MM.1S (cell line): ENCODE measurements at regions not wholly inside any gene's neighbourhood (a gene's known extent, or its start where the extent isn't known, plus 50 kb on each side); places are given as distances from the start of the nearest gene placed in this dataset.

Experiments
- DNase-seq: peaks from one replicate; pipeline ENCODE4 v3.0.0-alpha.2; 2015
- H2AFZ ChIP-seq: fragments of 300-600 bp; sonication (generic); 2 replicates; pipeline ENCODE4 v1.6.0; 2016; ENCODE audit warnings: antibody characterized with exemption, low read length
- H3F3A ChIP-seq: fragments of 300-600 bp; sonication (generic); 2 replicates; pipeline ENCODE4 v1.6.1; 2016; ENCODE audit warnings: mild to moderate bottlenecking, antibody characterized with exemption, low read length, moderate library complexity, mixed read lengths; ENCODE audit not compliant: insufficient read depth
- H3K27ac ChIP-seq: fragments of 300-600 bp; sonication (generic); 2 replicates; pipeline ENCODE4 v1.5.1; 2016; ENCODE audit warnings: mild to moderate bottlenecking, low read length
- H3K27me3 ChIP-seq: fragments of 300-600 bp; sonication (generic); replicated peaks from 2 replicates; pipeline ENCODE4 v1.6.0; 2016; ENCODE audit warnings: low read length; ENCODE audit not compliant: insufficient read depth
- H3K36me3 ChIP-seq: fragments of 300-600 bp; sonication (generic); replicated peaks from 2 replicates; pipeline ENCODE4 v1.6.1; 2016; ENCODE audit warnings: mild to moderate bottlenecking, low read length, mixed read lengths; ENCODE audit not compliant: insufficient read depth
- H3K4me1 ChIP-seq: fragments of 300-600 bp; sonication (generic); 2 replicates; pipeline ENCODE4 v1.6.1; 2016; ENCODE audit warnings: low read length, mixed read lengths
- H3K4me2 ChIP-seq: fragments of 300-600 bp; sonication (generic); 2 replicates; pipeline ENCODE4 v1.6.0; 2016; ENCODE audit warnings: low read depth, low read length
- H3K4me3 ChIP-seq: fragments of 300-600 bp; sonication (generic); 2 replicates; pipeline ENCODE4 v1.5.1; 2016; ENCODE audit warnings: low read length, mixed read lengths
- H3K79me2 ChIP-seq: fragments of 300-600 bp; sonication (generic); 2 replicates; pipeline ENCODE4 v1.6.1; 2016; ENCODE audit warnings: mixed run types, low read length, mixed read lengths
- H3K9ac ChIP-seq: fragments of 300-600 bp; sonication (generic); 2 replicates; pipeline ENCODE4 v1.6.1; 2016; ENCODE audit warnings: low read length, mixed read lengths
- H3K9me2 ChIP-seq: fragments of 300-600 bp; sonication (generic); replicated peaks from 2 replicates; pipeline ENCODE4 v1.6.1; 2016; ENCODE audit warnings: mild to moderate bottlenecking, low read length, mixed read lengths; ENCODE audit not compliant: insufficient read depth
- H3K9me3 ChIP-seq: fragments of 300-600 bp; sonication (generic); replicated peaks from 2 replicates; pipeline ENCODE4 v1.6.1; 2016; ENCODE audit warnings: mild to moderate bottlenecking, low read length, mixed read lengths; ENCODE audit not compliant: insufficient read depth
- H4K20me1 ChIP-seq: fragments of 300-600 bp; sonication (generic); 2 replicates; pipeline ENCODE4 v1.6.1; 2016; ENCODE audit warnings: mild to moderate bottlenecking, low read length, moderate library complexity, mixed read lengths; ENCODE audit not compliant: insufficient read depth
- CTCF ChIP-seq: fragments of 300-600 bp; sonication (generic); IDR thresholded peaks from 2 replicates; pipeline ENCODE4 v1.5.1; 2016; ENCODE audit warnings: antibody characterized with exemption, low read length, mixed read lengths
- EZH2 ChIP-seq: fragments of 300-600 bp; sonication (generic); optimal IDR thresholded peaks from 2 replicates; pipeline ENCODE3; 2017; ENCODE audit warnings: low read depth, mild to moderate bottlenecking, antibody characterized with exemption, low read length, mixed read lengths
- EZH2phosphoT487 ChIP-seq: fragments of 300-600 bp; sonication (generic); IDR thresholded peaks from 2 replicates; pipeline ENCODE4 v1.6.1; 2018; ENCODE audit warnings: antibody characterized with exemption, low read length

- no peaks in the 10 kb centered on the region for H3K27me3 ChIP-seq
- DNase-seq, result no peak
Observed at GRCh38 chr20:21900431-21900830, 195.0 kb downstream of the PAX1 start.

GRCh38 chr20:21874921-21875320, 169.5 kb downstream of the PAX1 start:
- Histone ChIP-seq H3K9ac (no peak overlapping the region), H3K79me2 (no peaks in the 10 kb centered on the region), H3K4me2 (no peak overlapping the region), H3K9me2 (no peaks in the 10 kb centered on the region), H3K36me3 (no peaks in the 10 kb centered on the region), H3K4me3 (no peak overlapping the region), H4K20me1 (no peaks in the 10 kb centered on the region), H3K4me1 (no peaks in the 10 kb centered on the region), H3K9me3 (no peaks in the 10 kb centered on the region), H3F3A (no peaks in the 10 kb centered on the region), H3K27ac (no peak overlapping the region), H2AFZ (no peak overlapping the region), H3K27me3 (no peaks in the 10 kb centered on the region)
- no peak for DNase-seq
- TF ChIP-seq EZH2phosphoT487, result no peak
- no peak for TF ChIP-seq EZH2
- TF ChIP-seq CTCF, result no peak

More at GRCh38 chr20:21900431-21900830, 195.0 kb downstream of the PAX1 start:
- Histone ChIP-seq H3K4me1 (no peaks in the 10 kb centered on the region), H3K36me3 (no peaks in the 10 kb centered on the region), H3K79me2 (no peaks in the 10 kb centered on the region), H3K4me3 (no peak overlapping the region), H2AFZ (no peak overlapping the region), H3K9me2 (no peaks in the 10 kb centered on the region), H3K9ac (no peak overlapping the region), H3K9me3 (no peaks in the 10 kb centered on the region), H3K4me2 (no peak overlapping the region), H4K20me1 (no peaks in the 10 kb centered on the region), H3F3A (no peaks in the 10 kb centered on the region), H3K27ac (no peak overlapping the region)
- TF ChIP-seq EZH2phosphoT487, result no peak
- TF ChIP-seq EZH2, result no peak
- TF ChIP-seq CTCF, result no peak

- no peaks in the 10 kb centered on the region for H3K9me3 ChIP-seq
- no peaks in the 10 kb centered on the region for H3K4me1 ChIP-seq
- H3K4me2 ChIP-seq, result no peak overlapping the region
- H3K9ac ChIP-seq, result no peak overlapping the region
- no peak overlapping the region for H3K4me3 ChIP-seq
- H3K36me3 ChIP-seq, result no peaks in the 10 kb centered on the region
- TF ChIP-seq CTCF (no peak), EZH2phosphoT487 (no peak), EZH2 (no peak)
- H2AFZ ChIP-seq, result no peak overlapping the region
- no peaks in the 10 kb centered on the region for H3K79me2 ChIP-seq
- no peaks in the 10 kb centered on the region for H3K9me2 ChIP-seq
- no peaks in the 10 kb centered on the region for H3F3A ChIP-seq
- no peak overlapping the region for H3K27ac ChIP-seq
- DNase-seq, result no peak
- no peaks in the 10 kb centered on the region for H4K20me1 ChIP-seq
- no peaks in the 10 kb centered on the region for H3K27me3 ChIP-seq
Observed at GRCh38 chr20:21874127-21874526, 168.7 kb downstream of the PAX1 start.
